ENCODE measurements at regions not wholly inside any gene's neighbourhood (a gene's known extent, or its start where the extent isn't known, plus 50 kb on each side); places are given as distances from the start of the nearest gene placed in this dataset.

- DNase-seq (ENCODE audit: low spot score), result no peak
These were observed 147.3 kb upstream of the UBE2E2 start for GRCh38 chr3:23055733-23056376.

- no peak for DNase-seq (ENCODE audit: low spot score)
These were observed 140.5 kb upstream of the UBE2E2 start for GRCh38 chr3:23062582-23062981.

GRCh38 chr3:23062982-23063381 is 140.1 kb upstream of the UBE2E2 start:
- DNase-seq (ENCODE audit: low spot score), result no peak

- no peak for DNase-seq (ENCODE audit: low spot score)
These were observed 136.0 kb upstream of the UBE2E2 start for GRCh38 chr3:23067116-23067515.

GRCh38 chr3:23068016-23068728 is 135.0 kb upstream of the UBE2E2 start:
- peak; percentile 45 for DNase-seq (ENCODE audit: low spot score)

- no peak for DNase-seq (ENCODE audit: low spot score)
These were observed 131.8 kb upstream of the UBE2E2 start for GRCh38 chr3:23071296-23071695.

GRCh38 chr3:23071758-23072157 is 131.4 kb upstream of the UBE2E2 start:
- DNase-seq (ENCODE audit: low spot score), result peak; percentile 87

GRCh38 chr3:23072693-23073092 is 130.4 kb upstream of the UBE2E2 start:
- DNase-seq (ENCODE audit: low spot score), result no peak

- no peak for DNase-seq (ENCODE audit: low spot score)
These were observed 129.3 kb upstream of the UBE2E2 start for GRCh38 chr3:23073724-23074305.

- DNase-seq (ENCODE audit: low spot score), result no peak
These were observed 127.6 kb upstream of the UBE2E2 start for GRCh38 chr3:23075496-23075895.

GRCh38 chr3:23076437-23076836 is 126.7 kb upstream of the UBE2E2 start:
- no peak for DNase-seq (ENCODE audit: low spot score)

GRCh38 chr3:23077126-23077525 is 126.0 kb upstream of the UBE2E2 start:
- no peak for DNase-seq (ENCODE audit: low spot score)

GRCh38 chr3:23078735-23079134 is 124.4 kb upstream of the UBE2E2 start:
- no peak for DNase-seq (ENCODE audit: low spot score)

- DNase-seq (ENCODE audit: low spot score), result no peak
These were observed 123.2 kb upstream of the UBE2E2 start for GRCh38 chr3:23079976-23080375.

- no peak for DNase-seq (ENCODE audit: low spot score)
These were observed 119.4 kb upstream of the UBE2E2 start for GRCh38 chr3:23083701-23084100.

- no peak for DNase-seq (ENCODE audit: low spot score)
These were observed 118.8 kb upstream of the UBE2E2 start for GRCh38 chr3:23084367-23084766.

GRCh38 chr3:23085261-23085660 is 117.9 kb upstream of the UBE2E2 start:
- DNase-seq (ENCODE audit: low spot score), result no peak

GRCh38 chr3:23086331-23086730 is 116.8 kb upstream of the UBE2E2 start:
- DNase-seq (ENCODE audit: low spot score), result no peak

- DNase-seq (ENCODE audit: low spot score), result no peak
These were observed 116.3 kb upstream of the UBE2E2 start for GRCh38 chr3:23086831-23087230.

- no peak for DNase-seq (ENCODE audit: low spot score)
These were observed 108.7 kb upstream of the UBE2E2 start for GRCh38 chr3:23094412-23094811.

- DNase-seq (ENCODE audit: low spot score), result no peak
These were observed 108.2 kb upstream of the UBE2E2 start for GRCh38 chr3:23094890-23095462.

- DNase-seq (ENCODE audit: low spot score), result no peak
These were observed 107.1 kb upstream of the UBE2E2 start for GRCh38 chr3:23096041-23096440.

- no peak for DNase-seq (ENCODE audit: low spot score)
These were observed 104.1 kb upstream of the UBE2E2 start for GRCh38 chr3:23099021-23099420.
